ENCODE measurements at regions not wholly inside any gene's neighbourhood (a gene's known extent, or its start where the extent isn't known, plus 50 kb on each side); places are given as distances from the start of the nearest gene placed in this dataset.

- TF ChIP-seq CTCF (IDR thresholded peaks at IDR 0.05): no peak
- TF ChIP-seq POLR2A (IDR thresholded peaks at IDR 0.05): no peak
Observed at GRCh38 chr11:129598378-129598777, 217.3 kb upstream of the TMEM45B start.
